Epithelial cell of proximal tubule (primary cell): ENCODE measurements at regions not wholly inside any gene's neighbourhood (a gene's known extent, or its start where the extent isn't known, plus 50 kb on each side); places are given as distances from the start of the nearest gene placed in this dataset.

Source experiments
- DNase-seq: peaks from one replicate; pipeline ENCODE4 v3.0.0-alpha.2; 2011; ENCODE audit warnings: low read depth
- H3K4me3 ChIP-seq: 2 replicates; pipeline ENCODE4 v1.5.1; 2011; ENCODE audit warnings: low read depth, mild to moderate bottlenecking, low read length
- CTCF ChIP-seq: conservative IDR thresholded peaks from 2 replicates; pipeline ENCODE4 v1.5.1; 2012; ENCODE audit warnings: low read depth, mild to moderate bottlenecking, low read length

- DNase-seq = no peak
- no peak overlapping the region for H3K4me3 ChIP-seq
- no peak for TF ChIP-seq CTCF
These were observed 168.9 kb downstream of the ERCC6L2 start for GRCh38 chr9:96044401-96044800.

- TF ChIP-seq CTCF = no peak
- DNase-seq = no peak
- no peak overlapping the region for H3K4me3 ChIP-seq
These were observed 165.3 kb downstream of the ERCC6L2 start for GRCh38 chr9:96040591-96041461.

GRCh38 chr9:96038914-96039313 lies 163.4 kb downstream of the ERCC6L2 start:
- H3K4me3 ChIP-seq = no peak overlapping the region
- DNase-seq = no peak
- TF ChIP-seq CTCF = no peak

GRCh38 chr9:96038271-96038670 lies 162.8 kb downstream of the ERCC6L2 start:
- no peak for TF ChIP-seq CTCF
- H3K4me3 ChIP-seq = no peak overlapping the region
- DNase-seq = no peak

GRCh38 chr9:96034553-96035122 lies 159.1 kb downstream of the ERCC6L2 start:
- H3K4me3 ChIP-seq = no peak overlapping the region
- TF ChIP-seq CTCF = no peak
- no peak for DNase-seq

GRCh38 chr9:96033896-96034295 lies 158.4 kb downstream of the ERCC6L2 start:
- TF ChIP-seq CTCF = no peak
- H3K4me3 ChIP-seq = no peak overlapping the region

More at GRCh38 chr9:96033896-96034295, 158.4 kb downstream of the ERCC6L2 start:
- DNase-seq = no peak
